T-helper 2 cell (primary cell): ENCODE measurements at regions not wholly inside any gene's neighbourhood (a gene's known extent, or its start where the extent isn't known, plus 50 kb on each side); places are given as distances from the start of the nearest gene placed in this dataset.
A peak's percentile ranks its signal among the peaks of the same experiment; 100 is the strongest.

Experiments
- DNase-seq, 5 experiments: peaks; one replicate each; pipeline versions ENCODE4 v3.0.0 to v3.0.0-alpha.2; 2012 to 2022

GRCh38 chr15:93179072-93179471 is 90.1 kb upstream of the RGMA start:
- peak in 1 of 5 experiments; percentile 8 for DNase-seq

DNA sequence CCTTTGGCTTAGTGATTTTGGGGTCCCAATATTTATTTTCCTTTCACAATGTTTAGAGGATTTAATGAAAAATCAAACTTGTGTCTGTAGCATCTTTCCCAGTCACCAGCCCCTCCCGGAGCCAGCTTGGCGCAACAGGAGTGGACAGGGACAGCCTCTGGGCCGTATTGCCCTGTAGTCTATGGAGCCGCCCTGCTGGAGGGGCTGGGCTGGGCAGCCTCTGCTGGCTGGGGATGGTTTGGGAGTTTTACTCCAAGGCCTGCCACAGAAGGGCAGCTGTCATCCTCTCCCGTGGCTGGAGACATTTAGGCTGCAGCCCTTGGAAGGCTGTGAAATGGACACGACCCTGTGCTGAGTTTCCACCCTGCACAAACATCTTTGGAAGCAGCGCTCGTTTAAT is 89.4 kb upstream of the RGMA start:
- no peak for DNase-seq

GRCh38 chr15:93176065-93176464 is 87.1 kb upstream of the RGMA start:
- no peak for DNase-seq

GRCh38 chr15:93174836-93175235 is 85.8 kb upstream of the RGMA start:
- DNase-seq, result no peak

DNA sequence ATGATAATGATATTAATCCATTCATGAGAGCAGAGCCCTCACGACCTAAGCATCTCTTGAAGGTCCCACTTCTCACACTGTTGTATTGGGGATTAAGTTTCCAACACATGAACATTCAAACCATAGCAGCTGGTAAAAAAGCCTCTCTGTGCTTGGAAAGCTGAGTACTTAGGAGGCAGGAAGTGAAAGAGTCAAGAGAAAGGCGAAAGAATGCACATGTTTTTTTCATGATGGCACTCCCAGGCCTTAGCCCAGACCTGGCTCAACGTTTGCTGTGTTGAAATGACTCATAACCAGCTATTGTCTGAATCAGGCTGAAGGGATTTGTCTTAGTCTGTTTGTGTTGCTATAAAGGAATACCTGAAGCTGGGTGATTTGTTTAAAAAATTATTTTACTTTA is 84.4 kb upstream of the RGMA start:
- DNase-seq, result no peak

- DNase-seq, result no peak
Measured at GRCh38 chr15:93171476-93171875, 82.5 kb upstream of the RGMA start.

DNA sequence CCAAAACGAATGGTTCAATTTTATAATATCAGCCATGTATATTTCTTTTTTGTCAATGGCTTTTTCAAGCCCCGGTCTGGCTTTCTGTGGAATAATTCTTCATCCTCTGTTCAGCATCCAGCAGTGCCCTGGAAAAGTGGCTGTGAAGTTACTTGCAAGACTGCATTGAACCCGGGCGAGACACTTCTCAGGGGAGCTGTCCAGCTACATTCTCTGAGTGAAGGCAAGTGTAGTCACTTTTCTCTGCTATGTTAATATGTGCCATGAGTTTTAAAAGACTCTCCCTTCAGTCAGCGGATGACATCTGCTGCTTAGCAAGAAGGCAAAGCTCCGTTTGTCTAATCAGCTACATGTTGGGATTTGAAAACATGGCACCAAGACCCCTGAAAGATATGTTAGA is 81.3 kb upstream of the RGMA start:
- DNase-seq, result no peak

DNA sequence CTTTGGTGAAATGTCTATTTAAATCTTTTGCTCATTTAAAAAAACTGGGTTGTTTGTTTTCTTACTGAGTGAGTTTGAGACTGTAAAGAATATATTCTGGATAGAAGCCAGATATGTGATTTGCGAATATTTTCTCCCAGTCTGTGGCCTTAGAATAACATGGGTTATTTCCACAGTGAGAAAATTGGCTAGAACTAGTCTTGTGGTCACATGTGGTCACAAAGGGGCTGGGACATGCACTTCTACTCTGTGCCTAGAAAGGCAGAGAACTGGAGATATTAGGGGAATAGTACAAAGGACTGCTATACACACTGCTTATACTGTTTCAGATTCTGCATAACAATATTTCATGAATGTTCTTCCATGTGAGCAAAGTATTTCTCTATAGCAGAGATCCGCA is 79.9 kb upstream of the RGMA start:
- no peak for DNase-seq

DNA sequence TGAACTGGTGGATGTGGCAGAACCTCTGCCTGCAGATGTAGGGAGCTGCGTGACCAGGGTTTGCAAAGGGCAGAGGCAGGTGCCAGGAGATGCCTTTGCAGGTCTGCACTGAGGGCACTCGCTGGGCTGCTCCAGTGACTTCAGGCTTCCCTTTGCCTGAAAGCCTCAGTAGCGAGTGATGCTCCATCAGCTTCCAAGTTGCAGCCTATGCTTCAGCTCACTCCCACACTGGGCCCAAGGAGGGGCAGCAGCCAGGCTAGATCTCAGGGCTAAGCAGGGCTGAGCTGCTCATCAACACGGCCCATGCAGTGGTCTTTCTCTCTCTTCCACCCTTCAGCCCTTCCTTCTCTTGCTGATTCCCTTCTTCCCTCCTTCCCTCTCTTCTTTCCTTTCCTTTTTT is 78.3 kb upstream of the RGMA start:
- no peak for DNase-seq

DNA sequence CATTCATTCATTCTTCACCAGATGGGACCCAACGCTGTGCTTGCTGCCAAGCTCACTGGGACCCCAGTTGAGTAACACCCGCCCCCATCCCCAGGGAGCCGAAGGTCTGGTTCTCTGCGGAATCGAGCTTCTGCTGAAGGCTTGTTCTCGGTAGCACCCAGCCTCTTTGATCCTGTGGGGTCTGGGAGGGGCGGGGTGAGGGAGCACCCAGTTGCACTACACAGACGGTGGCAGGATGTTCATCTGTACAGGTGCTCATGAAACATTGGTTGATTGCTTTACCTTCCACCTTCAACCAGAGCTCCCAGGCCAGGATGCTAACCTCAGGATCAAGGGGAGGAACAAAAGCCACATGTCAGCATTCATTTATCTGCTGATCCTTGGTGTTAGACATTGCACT is 77.7 kb upstream of the RGMA start:
- DNase-seq, result no peak

DNA sequence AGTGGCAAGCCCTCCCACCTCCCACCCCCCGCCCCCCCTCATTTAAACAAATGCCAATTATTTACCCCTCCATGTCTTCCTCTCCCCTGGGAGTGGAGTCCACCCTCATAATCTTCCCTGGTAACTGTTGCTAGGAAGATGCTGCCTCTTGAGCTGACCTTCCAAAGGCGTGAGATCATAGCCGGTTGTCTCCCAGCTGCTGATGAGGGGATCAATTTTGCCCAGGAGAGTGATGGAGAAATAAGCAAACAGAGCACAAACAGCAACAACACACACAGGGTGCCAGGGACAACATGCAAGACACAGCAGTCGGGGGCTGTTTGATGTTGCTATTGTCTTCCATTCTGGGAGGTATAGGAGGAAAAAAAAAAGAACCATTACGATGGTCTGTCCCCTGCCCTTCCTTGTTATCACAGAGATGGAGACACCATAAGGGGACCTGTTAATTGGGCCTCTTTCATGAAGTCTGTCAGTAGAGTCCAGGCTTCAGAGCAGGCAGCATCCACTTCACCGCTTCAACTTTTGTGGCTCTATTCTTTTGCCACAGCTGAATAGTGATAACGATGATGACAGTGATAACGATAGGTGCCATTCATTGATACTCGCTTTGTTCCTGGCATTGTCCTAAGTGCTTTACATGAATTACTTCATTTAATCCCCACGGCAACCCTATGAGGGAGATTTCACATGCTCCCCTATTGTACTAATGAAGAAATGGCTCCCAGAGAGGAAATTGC is 76.9 kb upstream of the RGMA start:
- DNase-seq, result no peak

DNA sequence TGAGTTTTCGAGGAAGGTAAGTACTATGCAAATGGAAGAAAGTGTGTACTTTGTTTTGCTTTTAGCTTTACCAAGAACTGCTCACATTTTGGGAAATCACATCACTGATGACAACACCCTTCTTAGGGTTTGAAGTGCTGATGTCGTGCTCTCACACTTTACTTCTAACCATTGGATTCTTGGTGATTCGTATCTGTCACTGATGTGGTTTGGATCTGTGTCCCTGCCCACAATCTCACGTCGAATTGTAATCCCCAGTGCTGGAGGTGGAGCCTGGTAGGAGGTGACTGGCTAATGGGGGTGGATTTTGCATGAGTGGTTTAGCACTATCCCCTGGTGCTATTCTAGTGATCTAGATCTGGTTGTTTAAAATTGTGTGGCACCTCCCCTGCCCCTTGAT is 75.4 kb upstream of the RGMA start:
- DNase-seq, result peak in 2 of 5 experiments; percentile 17 to 74

DNA sequence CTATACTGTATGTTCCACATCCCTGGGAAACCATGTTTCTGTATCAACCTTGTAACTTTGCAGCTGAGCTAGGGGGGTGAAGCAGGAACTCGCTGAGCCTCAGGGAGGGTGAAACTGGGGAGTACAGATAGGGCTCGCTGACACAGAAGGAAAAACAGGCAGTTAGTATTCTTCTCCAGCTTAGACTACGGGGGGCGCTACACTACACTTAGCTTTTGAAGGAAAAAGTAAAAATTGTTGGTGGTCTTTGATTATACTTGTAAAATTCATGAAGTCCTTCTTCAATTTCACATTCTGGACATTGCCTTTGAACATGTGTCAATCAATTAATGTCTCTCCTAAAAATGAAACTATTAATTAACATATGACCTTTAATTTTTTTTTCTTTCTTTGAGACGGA is 73.5 kb upstream of the RGMA start:
- no peak for DNase-seq

GRCh38 chr15:93159930-93160329 is 70.9 kb upstream of the RGMA start:
- DNase-seq, result no peak

GRCh38 chr15:93158097-93158900 is 69.3 kb upstream of the RGMA start:
- DNase-seq, result no peak

GRCh38 chr15:93154666-93155065 is 65.7 kb upstream of the RGMA start:
- no peak for DNase-seq

DNA sequence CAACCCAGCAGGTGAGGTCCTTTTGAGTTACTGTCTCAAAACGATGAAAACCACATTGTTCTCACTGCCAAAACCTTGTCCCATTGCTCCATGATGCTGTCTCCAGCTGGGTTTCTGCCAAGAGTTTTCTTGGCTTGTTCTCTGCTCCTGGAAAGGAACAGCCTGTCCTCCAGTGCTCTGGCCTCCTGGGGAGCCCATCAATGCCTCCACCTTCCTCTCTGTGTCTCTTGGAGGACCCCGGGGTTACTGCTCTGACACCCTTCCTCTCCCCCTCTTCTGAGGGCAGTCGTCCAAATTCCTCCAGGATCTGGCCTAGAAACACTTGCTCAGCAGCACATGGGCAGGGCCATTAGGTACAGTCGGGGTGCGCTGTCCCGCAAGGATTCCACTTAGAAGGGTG is 63.9 kb upstream of the RGMA start:
- no peak for DNase-seq

DNA sequence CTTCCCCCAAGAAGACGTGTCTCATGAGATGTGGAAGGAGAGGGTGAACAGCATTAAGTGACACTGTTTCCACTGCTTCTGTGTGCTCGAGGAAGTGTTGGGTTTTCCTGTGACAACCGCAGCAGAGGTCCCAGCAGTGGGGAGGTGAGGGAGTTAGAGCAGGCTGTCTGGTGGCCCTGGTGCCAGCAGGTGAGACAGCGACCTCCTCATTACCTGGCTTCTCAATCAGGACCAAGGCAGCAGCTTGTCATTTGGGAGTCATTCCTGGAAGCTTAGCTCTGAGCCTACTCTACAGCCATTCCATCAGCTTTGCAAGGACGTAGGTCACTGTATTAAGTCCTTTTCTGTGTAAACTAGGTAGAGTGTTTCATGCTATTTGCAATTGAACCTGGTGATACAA is 63.3 kb upstream of the RGMA start:
- DNase-seq, result peak in 2 of 5 experiments; percentile 76 to 77

DNA sequence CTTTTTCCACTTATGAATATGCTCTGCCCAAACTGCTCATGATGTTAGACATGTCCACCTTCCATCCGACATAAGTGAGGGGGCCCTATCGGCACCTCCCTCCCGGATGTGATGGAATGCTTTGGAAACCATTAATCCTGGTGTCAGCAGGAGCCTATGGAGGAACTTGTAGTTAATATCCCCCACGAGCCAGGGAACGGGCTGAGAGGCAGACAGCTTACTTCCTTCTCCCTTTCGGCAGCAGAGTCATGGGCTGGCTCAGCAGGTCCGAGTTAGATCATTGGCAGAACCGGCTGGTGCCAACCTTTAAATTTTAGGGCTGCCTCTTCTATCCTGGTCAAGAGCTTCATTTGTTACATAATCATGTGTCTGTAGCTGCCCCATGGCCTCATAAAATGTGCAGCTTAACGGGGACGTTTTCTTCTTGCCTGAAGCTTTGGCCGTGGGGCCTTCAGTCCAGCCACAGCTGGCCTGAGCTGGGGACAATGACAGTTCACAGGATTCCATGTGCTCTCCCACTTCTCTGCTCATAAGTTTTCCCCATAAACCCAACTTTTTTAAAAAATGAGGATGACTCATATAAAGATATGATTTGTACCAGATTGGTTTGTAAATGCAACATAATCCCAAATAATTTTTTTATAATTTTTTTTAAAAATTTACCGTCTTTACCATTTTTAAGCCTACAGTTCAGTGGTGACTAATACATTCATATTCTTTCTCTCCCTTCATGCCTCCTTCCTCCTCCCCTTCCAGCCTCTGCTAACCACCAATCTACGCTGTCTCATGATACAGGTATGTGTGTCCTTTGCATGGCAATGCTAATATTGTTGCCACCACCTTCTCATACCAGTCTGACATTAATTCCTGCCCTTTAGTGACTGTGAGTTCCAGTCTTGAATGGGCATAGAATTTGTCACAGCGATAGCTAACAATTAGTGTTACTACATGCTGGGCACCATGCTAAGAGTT is 62.2 kb upstream of the RGMA start:
- DNase-seq, result no peak

DNA sequence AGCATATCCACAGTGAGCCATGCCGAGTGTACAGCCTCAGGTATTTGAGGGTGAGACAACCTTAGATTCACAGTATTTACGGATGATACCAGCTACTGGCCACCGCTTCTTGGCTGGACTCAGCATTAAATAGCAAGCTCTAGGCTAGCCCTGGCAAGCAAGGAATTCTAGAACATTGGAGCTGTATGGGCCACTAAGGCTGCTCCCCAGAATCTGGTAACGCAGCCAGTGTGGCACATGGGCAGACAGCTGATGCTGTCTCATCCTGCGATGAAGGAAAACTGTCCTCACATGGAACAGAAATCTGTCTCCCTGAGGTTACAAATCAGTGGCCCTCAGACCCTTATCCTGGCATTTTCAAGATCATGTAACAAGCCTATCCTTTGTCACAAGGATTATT is 57.6 kb upstream of the RGMA start:
- DNase-seq, result no peak

DNA sequence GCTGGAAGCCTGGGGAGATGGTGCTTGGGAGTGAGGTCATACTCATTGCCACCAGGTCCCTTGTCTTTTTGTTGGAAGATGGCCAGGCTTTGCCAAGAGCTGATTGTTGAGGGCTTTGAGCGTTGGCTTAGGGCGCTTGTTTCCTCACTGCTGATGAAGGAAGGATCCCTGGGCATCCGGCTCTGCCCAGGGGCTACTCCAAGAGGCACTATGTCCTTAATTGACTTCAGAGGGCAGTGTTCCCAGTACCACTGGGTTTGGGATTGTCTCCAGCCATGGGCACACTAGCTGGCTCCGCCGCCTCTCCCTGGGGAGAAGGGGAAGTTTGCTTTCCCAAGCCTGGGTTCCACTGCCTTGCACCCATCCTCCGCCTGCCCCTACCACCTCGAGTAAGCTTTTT is 57.2 kb upstream of the RGMA start:
- DNase-seq, result no peak

DNA sequence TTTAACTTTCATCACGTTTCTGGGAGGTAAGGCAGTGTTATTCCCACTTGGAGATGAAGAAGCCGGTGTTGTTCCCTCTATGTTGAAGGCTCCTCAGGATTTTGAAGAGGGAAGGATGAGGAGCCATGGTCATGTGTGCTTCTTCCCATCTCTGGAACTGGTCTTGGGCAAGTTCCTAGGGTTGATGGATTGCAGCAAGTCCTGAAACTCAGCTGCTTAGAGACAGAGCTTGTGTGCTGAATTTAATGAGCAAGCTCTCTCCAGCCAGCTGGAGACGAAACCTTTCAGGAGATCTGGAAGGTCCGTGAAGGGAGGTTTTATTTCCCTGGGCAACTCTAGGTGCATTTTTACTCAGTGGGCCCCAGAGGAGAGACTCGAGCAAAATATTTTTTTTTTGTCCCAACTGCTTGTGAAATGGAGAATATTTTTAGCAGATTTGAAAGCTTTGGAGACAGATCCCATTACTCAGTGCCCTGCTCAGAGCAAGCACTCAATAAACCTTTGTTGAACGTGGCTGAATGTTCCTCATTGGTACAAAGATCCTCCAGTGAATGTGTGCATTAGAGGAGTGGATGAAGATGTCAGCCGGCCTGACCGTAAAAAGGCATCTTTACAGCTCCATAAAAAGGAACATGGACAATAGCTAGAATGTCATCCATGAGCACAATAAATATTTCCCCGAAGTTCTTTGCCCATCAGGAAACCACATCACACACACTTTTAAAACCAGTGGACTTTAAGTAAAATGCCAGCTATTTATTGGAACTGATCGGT is 55.6 kb upstream of the RGMA start:
- no peak for DNase-seq
